NCI-H345 treated with DMSO at 0.1 percent for 48 hours (cell line): ENCODE measurements at regions not wholly inside any gene's neighbourhood (a gene's known extent, or its start where the extent isn't known, plus 50 kb on each side); places are given as distances from the start of the nearest gene placed in this dataset.

ENCODE experiments used
- DNase-seq: peaks from one replicate; lab custom pipeline; 2025; ENCODE audit not compliant: unreplicated experiment; lab: John Stamatoyannopoulos, UW

DNA sequence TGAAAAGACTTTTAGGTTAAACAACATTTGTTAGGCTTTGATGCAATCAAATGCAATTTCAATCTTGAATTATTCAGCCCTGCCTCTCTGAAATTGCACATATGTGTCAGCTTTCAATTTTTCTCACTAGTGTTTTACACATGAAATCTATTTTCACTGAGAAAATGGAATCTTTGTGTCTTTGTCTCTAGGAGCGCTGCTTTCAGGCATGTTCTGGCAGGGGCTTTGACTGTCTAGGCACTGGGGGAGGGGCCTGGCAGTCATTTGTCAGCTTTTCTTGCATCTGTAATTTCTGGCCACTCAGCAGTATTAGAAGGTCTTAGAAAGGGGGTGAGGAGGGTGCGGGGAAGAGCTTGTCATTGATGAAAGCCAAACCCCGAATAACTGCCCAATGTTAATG is 264.4 kb downstream of the PTPRC start:
- DNase-seq = no peak

DNA sequence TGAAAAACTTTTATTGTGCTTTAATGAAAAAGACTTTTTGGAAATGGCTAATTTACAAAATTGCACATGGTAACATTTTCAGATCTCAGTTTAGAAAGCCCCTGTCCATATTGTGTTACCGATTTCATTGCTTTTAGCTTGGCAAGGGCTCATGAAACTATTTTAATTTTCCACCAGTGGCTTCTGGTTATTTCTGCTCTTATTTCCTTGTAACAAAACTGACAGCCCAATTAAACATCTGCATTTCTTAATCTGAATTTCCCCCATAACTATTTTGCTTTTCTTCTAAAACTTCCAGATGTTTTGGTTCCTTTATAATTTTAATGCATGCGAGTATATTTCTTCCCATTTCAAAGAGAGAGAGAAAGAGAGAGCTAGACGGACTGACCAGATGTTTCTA is 264.8 kb downstream of the PTPRC start:
- no peak for DNase-seq

DNA sequence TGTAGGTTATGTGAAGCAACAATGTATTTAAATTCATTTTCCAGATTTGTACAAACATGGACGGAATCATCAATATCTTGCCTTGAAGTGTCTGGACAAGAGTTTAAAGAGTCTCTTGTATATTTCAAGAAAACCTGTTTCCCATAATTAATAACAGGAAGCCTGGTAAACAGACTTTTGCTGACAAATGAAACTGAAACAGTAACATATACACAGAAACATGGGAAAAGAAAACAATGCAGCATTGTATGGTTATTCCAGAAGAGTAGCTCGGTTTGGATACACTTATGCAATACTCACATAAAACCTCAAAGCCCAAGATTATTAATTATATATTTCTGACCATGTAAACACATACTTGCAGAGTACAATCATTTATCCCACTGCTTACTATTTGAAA is 265.5 kb downstream of the PTPRC start:
- no peak for DNase-seq

DNA sequence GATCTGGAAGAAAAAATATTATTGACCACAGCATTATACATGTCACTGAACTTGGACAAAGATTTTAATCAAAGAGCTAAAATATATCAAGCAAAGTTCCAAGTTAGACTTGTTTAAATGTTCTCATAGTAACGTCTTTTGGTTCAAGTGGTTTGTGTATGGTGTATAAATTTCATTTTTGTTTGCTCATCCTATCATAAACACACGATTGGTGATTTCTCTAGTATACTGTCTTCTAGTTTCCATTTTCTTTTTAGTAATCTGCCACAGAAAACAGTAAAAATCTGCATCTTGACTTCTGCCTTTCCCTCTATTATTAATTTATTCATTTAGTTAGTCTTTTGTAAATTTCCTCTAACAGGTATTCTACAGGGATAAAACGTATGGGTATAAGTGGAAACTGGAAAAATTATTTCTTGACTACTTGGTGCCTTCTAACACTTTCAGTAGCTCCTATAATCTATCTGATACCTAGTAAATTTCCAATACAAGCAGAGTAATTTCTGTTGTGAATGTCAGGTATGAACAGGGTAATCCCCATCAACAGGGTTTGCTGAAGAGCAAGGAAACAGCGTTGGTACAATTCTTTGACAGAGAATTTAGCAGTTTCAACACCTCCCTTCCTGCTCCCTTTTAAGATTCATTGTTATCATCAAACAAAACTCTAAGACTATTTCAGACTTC is 268.0 kb downstream of the PTPRC start:
- DNase-seq = no peak

DNA sequence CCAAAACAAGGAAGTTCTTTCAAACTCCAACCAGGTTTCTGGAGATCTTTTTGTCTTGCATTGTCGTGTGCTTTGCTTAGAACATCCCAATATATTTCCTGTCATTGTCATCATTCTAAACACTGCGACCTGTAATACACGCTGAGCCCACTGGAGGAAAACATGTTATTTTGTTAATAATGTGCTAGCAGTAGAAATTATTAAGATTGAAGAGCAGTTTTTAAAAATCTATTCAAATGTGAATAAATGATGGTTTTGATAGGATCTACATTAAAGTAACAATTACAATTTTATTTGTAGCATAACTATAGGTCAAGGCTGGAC is 268.5 kb downstream of the PTPRC start:
- no peak for DNase-seq

DNA sequence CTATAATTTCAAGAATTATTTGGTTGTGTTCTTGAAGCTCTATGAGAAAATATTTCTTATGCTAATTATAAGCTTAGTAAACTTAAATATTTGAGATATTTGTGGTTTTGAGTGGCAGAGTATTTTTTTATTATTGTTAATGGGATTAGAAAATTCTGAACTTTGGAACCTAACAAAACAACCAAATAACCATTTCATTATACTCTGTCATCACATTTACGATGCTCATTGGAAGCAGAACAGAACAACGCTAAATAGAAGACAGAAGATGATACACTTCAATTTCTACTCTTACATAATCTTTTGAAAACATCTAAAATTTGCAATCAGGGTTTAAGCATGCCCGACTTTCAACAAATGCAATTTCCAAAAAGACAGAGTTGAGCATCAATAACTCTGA is 270.2 kb downstream of the PTPRC start:
- no peak for DNase-seq

DNA sequence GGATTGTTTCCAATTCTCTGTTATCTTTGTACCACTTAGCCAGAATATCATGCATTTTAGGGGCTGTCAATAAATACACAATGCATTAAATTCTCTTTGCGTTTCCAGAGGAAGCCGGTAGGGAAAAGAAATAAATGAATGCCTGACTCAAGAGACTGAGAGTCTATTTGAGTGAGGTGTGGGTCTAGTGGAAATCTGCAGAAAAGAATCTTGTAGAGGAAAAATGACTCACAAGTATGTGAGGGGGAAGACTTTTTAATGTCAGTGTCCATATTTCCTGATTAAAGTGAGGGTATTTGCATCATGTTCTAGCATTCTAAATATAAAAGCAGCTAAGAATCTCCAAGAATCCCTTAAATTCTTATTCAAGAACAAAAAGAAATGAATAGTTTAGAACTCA is 271.1 kb downstream of the PTPRC start:
- no peak for DNase-seq

DNA sequence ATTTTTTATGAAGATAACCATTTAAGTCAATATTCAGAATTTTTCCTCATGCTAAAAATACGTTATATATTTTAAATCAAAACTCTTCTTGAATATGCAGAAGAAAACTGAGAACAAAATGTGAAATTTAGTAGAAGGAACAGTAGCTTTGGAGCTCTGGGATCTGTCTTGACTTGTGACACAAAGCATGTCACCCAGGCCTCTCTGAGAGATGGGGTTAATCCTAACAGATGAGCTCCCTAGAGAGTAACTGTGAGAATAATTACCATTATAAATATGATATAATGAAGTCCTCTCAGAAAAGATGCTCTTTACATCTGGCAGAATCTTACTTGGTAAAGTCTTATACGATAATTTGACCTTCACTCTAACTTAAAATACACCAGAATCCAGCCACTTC is 272.0 kb downstream of the PTPRC start:
- no peak for DNase-seq

DNA sequence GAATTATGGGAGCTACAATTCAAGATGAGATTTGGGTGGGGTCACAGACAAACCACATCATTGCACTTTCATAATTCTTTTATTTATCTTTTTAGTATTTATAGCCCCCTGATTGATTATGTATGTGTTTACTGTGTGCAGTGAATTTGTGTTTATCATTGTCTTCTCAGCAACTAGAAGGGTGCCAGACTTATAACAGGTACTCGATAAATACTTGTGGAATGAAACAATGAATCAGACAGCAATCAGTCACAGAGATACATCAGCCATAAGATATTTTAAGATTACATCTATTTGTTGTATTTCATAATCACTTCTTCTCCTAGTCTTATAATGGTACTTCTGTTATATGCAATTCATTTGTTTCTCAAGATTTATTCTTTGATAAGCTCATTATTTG is 273.2 kb downstream of the PTPRC start:
- DNase-seq = no peak

DNA sequence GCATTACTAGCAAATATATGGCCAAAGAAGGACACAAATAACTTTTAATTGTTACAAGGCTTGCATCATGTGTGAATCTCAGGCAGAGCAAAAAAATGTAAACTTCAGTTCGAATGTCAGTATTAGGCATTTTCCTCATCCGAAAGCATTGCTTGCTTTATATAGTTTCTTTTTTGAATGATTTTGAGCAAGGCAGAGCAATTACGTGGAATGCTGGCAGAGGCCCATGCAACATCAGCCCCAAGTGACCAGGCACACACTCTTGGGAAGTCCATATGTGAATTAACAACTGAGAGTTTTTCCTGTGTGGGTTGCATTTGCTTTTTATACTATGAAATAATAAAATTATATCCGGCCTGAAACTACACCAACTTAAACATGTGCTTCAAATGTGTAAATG is 274.8 kb downstream of the PTPRC start:
- DNase-seq = no peak

DNA sequence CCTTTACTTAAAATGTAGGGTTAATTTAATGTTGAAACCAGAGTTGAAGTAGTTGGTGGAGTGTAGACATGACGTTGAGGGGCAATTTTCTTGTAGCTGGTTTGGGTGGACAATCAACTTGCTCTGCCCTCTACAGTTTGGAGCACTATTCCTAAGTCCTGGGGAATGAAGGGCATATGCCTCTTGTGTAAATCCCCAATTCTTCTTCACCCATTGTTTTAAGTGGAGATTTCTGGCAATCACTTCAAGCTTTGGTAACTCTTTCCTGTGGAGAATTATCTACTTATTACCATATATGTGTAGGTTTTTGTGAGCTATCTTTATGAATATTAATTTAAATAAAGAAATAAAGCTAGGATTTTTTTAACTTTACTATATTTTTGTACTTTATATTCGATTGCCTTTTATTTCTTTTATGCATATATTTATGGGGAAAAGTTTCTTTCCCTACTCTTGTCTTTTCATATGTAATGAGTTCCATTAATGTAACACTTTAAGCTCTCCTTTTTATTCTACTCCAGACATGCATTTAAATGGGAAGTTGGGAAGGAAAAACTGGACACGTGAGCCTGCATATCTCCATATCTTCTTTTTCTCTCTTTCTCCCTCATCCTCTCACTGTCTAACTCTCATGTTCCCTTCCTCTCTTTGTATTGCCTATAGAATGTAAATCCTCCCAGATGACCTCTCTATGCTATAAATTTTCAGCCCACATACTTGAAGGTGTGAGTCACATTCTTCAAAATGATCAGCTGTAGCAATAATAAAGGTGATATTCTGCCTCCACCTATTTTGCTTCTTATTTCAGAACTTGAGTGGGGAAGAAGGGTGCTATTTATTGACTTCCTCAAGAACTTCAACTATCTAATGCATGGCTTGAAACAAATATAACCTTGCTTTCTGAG is 276.7 kb downstream of the PTPRC start:
- DNase-seq = no peak

DNA sequence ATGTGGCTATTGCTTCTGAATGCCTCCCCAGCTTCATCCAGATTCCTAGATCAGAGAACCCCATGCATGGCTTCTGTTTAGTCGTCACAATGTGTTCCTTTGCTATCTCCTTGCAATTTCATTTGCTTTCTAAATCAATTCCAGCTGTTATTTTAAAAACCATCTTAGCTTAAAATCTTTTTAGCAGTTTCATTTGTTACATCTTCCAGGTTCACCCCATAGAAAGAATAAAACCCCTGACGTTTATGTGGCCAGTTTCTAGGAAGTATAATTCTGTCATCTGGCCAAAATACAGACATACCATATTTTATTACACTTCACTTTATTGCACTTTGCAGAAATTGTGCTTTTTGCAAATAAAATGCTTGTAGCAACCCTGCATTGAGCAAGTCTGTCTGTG is 278.4 kb downstream of the PTPRC start:
- no peak for DNase-seq

DNA sequence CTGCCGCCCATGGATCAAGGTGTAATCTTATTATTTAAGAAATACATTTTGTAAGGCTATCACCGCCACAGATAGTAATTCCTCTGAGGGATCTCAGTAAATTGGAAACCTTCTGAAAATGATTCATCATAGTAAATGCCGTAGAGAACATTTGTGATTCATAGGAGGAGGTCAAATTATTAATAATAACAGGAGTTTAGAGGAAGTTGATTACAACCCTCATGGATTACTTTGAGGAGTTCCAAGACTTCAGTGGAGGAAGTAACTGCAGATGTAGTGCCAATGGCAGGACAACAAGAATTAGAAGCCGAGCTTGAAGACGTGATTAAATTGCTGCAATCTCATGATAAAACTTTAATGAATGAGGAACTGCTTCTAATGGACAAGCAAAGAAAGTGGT is 280.1 kb downstream of the PTPRC start:
- DNase-seq = no peak

DNA sequence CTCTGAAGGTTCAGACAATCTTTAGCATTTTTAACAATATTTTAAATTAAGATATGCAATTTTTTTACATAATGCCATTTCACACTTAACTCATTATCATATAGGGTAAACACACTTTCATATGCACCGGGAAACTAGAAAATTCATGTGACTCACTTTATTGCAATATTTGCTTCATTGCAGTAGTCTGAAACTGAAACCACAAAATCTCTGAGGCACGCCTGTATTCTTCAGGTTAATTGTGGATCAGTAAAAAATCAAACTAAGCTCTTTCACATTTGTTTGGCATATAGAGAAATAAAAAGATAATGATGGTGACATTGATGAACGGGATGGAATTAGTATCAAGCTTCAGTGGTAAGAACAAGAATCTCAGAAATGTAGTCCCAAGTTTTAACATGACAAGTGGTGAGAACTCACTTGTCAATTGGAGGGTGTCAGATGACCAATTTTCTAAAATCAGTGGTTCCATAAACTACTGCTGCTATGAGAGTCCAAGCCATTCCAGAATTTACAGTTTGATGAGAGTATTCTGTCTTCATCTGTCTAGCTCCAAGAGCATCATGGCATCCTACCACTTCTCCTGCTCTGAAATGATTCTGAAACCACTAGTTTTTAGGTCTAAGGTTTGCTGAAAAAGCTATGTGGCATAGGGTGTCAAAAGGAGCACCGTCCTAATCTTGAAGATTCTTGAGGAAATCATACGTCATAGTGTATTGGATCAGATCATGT is 281.0 kb downstream of the PTPRC start:
- DNase-seq = no peak

DNA sequence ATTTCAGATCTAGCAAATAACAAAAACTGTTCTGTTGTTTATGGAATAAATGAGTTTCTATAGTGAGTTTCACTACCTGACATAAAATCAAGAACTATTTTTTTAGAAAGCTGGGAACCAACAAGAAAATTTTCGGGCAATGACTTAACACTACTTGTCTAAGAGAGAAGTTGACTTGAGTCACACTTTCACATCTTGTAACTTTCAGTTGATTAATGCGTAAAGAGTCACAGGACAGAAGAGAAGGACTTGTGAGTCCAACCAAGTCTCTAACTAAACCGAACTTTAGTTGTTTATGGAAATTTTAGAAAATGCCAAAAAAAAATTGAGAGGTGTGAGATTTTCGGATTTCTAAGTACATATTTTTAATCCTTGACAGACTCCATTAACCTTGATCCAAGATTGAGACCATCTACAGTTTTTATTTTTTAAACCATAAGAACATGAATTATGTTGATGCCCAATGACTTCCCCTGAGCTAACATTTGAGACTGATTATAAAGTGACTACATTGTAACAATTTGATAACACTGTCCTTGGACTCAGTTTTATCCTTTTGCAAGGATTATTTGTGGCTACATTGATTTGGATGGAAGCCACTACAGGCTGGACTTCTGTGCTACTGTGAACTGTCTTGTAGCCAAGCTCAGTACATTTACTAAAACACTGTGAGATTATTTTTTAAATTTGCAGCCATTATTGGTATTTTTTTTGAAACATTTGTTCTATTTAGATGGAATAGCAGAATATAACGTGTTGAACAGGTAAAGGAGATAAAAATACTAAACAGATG is 284.0 kb downstream of the PTPRC start:
- no peak for DNase-seq

DNA sequence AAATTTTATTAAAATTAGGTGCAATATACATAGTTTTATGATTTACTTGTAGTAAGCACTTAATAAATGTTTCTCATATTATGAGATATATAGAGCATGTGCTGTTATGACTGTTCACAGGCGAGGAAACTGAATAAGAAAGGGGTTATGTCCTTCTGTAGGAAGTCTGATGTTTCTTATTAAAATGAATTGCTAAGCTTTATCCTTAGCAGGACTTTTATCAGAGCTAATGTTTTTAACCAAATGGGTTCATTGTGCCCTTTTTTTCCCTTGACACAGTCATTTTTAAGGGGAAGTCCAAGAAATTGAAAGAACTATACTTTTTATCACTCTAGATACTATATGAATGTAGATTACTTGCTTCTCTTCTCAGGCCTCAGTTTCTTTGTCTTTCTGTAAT is 285.2 kb downstream of the PTPRC start:
- no peak for DNase-seq

DNA sequence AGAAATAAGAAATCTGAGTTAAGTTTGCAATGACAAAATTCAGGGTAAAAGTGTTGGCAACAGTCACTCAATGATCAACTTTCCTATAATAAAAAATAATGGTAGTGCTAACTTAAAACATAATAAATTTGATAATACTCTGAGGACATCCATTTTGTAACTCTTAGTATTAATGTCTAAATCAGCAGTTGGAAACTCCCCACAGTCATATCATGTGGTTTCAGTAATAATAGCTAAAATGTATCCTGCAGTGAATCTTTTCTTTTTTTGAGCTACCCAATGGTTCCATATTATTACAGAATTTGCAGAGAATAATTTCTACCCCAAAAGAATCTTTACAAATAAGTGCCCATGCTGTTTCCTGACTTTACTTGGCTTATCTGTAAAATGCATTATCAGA is 286.7 kb downstream of the PTPRC start:
- no peak for DNase-seq

DNA sequence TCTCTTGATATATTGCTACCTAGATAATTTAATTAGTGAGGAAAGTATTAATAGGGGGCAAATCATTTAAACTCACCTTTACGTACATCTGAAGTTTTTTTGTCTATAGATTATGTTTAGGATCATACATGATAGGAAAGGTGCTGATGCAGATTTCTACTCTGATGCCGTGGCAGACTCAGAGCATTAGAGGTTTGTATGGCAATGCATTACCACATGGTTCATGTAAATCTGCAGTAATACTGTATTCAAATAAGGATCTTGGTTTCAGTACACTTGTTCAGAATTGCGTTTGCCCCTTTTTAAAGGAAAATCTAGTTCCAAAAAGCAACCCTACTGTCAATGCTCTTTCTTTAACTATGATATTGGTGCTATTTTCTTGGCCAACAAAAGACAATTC is 288.3 kb downstream of the PTPRC start:
- DNase-seq = no peak

DNA sequence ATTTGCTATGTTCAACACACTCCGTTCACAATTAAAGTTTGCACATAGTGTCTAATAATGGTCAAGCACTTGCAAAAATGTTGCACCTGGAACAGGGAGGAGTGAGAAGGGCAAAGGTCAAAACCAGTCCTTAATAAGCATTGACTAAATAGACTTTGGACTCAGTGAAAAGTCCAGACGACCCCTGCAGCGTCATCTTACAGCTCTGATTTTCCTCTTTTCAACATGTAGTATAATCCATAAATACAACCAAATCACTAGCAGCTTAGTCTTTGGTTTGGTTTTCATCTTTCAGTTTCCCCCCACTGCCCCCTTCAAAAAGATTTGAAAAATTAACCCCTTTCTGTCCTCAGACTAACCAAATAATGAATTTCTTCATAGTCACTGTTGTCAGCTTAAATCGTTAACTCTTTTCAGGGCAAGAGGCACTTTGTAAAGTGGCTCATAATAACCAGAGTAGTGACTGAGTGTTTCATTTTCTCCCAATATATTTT is 290.3 kb downstream of the PTPRC start:
- DNase-seq = no peak

DNA sequence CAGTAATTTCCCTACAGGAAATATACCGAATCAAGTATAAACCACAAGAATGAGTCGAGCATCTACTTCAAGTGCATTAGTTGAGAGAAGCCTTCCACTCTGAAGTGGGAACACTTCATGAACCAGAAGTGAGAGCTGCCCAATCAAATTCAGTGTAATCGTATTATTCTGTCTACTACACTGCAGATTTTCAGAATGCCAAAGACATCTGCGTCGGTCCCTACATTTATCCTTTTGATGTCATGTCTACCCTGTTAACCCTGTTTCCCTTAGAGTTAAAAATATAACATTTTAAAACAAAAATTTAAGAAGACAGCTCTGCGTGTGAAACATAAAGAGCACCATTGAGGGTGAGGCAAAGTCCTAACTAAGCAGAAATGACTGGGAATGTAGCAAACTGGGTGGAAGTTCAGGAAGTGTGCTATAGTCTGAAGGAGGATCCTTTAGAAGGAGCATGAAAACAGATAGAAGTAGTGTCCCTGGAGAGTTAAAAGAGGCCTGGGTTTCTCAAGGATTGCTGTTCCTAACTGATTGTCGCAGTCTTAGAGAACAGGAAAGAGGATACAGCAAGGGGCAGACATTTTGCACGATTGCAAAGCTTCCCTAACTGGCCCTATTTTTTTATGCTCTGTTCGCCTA is 291.2 kb downstream of the PTPRC start:
- no peak for DNase-seq
